Hepatocyte (in vitro differentiated cells): ENCODE measurements at regions not wholly inside any gene's neighbourhood (a gene's known extent, or its start where the extent isn't known, plus 50 kb on each side); places are given as distances from the start of the nearest gene placed in this dataset.

Source experiments
- EZH2 ChIP-seq: fragments of 200-600 bp; sonication (generic); IDR thresholded peaks from 2 replicates; pipeline ENCODE4 v1.6.1; 2016; ENCODE audit warnings: antibody characterized with exemption, mild to moderate bottlenecking, borderline replicate concordance
- EZH2phosphoT487 ChIP-seq: fragments of 200-600 bp; sonication (generic); IDR thresholded peaks from one replicate; pipeline ENCODE4 v1.6.1; 2018; ENCODE audit warnings: antibody characterized with exemption, mild to moderate bottlenecking, low read depth, moderate library complexity; ENCODE audit not compliant: unreplicated experiment, severe bottlenecking
- TF ChIP-seq, protein P1 (sequence below): fragments of 200-600 bp; sonication (generic); IDR thresholded peaks from 2 replicates; pipeline ENCODE4 v1.5.1; 2016; ENCODE audit warnings: antibody characterized with exemption, mild to moderate bottlenecking; ENCODE audit not compliant: poor library complexity

DNA sequence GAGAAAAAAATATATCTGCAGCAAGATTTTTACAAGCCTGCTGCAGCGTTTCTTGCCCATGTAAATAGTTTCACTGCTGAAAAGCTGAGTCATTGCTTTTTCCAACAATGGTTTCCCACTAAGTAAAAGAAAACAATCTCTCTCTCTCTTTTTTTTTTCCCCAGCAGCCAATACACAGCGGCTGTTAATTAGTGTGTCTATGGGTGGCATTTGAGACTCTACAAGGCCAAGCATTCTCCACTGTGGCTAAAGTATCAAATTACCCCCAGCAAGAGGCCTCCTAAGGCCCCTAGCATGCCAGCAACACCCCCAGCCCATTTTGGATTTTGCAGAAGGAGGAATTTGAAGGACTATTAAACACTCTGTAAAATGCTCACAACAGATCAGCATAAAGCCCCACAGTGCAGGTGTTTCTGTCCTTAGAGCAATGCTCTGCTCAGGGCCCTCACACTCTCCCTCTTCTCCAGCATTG lies 837.4 kb downstream of the TRIML1 start:
- TF ChIP-seq EZH2 (no peak), EZH2phosphoT487 (no peak)
- TF ChIP-seq, protein P1, sequence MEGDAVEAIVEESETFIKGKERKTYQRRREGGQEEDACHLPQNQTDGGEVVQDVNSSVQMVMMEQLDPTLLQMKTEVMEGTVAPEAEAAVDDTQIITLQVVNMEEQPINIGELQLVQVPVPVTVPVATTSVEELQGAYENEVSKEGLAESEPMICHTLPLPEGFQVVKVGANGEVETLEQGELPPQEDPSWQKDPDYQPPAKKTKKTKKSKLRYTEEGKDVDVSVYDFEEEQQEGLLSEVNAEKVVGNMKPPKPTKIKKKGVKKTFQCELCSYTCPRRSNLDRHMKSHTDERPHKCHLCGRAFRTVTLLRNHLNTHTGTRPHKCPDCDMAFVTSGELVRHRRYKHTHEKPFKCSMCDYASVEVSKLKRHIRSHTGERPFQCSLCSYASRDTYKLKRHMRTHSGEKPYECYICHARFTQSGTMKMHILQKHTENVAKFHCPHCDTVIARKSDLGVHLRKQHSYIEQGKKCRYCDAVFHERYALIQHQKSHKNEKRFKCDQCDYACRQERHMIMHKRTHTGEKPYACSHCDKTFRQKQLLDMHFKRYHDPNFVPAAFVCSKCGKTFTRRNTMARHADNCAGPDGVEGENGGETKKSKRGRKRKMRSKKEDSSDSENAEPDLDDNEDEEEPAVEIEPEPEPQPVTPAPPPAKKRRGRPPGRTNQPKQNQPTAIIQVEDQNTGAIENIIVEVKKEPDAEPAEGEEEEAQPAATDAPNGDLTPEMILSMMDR, result no peak
